ENCODE measurements at regions not wholly inside any gene's neighbourhood (a gene's known extent, or its start where the extent isn't known, plus 50 kb on each side); places are given as distances from the start of the nearest gene placed in this dataset.
"Not testable (repeated sequence)": the region's sequence is repeated elsewhere in the genome, so short reads cannot be mapped to it uniquely, and the experiment has no call there.

DNA sequence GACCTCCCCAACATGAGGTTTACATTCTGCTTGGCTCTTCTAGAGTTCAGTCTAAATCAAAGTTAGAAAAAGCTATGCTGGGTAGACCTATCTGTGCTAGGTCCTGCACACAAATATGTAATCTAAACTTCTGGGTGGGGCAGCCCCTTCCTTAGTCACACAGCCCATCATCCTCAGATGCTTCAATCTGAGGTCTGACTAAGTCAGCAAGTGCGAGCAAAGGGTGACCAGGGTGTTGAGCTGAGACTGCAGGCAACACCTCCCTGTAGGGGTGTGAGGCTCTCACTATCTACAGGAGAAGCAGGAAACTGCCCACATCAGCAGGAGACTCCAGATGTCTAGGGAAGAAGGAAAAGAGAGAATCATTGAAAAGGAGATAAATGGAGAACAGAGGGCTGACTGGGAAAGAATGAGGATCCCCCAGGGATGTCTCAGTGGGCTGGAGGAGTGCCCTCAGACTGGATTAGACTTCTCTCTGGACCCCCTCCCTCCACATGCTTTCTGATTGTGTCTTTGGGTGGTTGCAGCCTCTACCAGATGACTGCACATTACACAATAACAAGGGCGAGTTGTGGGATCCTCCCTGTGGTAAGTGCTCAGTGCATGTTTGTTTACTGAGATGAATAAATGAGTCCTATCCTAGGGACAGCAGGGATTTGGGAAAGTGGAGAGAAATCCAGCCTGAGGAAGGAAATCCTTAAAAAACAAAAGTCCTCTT, 266.2 kb upstream of the PLET1 start:
- peak overlapping the region in 1 of 2 donors; percentile 12 for H3K27ac Mint-ChIP-seq
- no peaks in the 10 kb centered on the region for H3K9me3 Mint-ChIP-seq
- peak; percentile 86 to 88 for ATAC-seq
- no peak for DNase-seq (ENCODE audit: low spot score in 2 of 2)
- no peaks in the 10 kb centered on the region for H3K36me3 Mint-ChIP-seq

DNA sequence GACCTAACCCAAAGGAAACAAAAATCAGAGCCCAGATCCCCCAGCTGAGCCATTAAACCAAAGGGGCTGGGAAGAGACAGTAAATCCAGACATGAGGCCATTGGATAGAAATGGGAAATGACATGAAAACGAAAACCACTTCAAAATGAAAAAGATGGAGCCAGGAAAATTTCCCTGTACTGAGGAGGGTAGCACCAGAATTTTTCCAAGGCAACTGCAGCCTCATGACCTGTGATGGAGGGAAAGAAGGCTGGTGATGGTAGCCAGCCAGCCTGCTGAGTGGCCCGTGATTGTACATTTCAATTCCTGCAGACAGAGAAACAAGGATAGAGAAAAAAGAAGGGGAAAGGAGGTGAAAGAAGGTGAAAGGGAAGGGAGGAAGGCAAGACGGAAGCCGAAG, 268.4 kb upstream of the PLET1 start:
- DNase-seq (ENCODE audit: low spot score in 2 of 2) (no peak), ATAC-seq (no peak)
- H3K27ac Mint-ChIP-seq = no peak overlapping the region
- no peaks in the 10 kb centered on the region for H3K9me3 Mint-ChIP-seq
- no peaks in the 10 kb centered on the region for H3K36me3 Mint-ChIP-seq

GRCh38 chr11:112532506-112532905, 271.8 kb upstream of the PLET1 start:
- no peak for DNase-seq (ENCODE audit: low spot score in 2 of 2)
- Mint-ChIP-seq H3K36me3 (no peaks in the 10 kb centered on the region), H3K27ac (no peak overlapping the region), H3K9me3 (no peaks in the 10 kb centered on the region)
- no peak for ATAC-seq

DNA sequence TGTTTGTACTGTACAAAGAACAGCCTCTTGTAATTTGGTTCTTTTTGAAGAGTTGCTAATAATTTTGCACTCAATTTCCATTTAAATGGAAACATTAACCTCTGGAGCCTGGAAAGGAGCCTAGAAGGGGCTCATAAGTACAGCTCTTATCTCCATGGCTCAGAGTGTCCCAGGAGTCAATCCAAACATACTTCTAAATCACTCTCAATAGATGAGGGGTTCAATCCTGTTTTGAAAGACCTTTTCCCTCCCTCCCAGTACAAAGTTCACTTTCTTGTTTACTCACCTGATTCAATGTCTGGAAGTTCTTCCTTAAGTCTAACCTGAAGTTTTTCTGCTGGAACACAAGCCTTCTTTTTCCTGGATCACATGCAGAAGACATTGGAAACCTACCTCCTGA, 273.0 kb upstream of the PLET1 start:
- DNase-seq (ENCODE audit: low spot score in 2 of 2) (no peak), ATAC-seq (no peak)
- no peak overlapping the region for H3K27ac Mint-ChIP-seq
- no peaks in the 10 kb centered on the region for H3K9me3 Mint-ChIP-seq
- H3K36me3 Mint-ChIP-seq = no peaks in the 10 kb centered on the region

- DNase-seq (ENCODE audit: low spot score in 2 of 2) = no peak
- Mint-ChIP-seq H3K36me3 (no peaks in the 10 kb centered on the region), H3K9me3 (no peaks in the 10 kb centered on the region), H3K27ac (no peak overlapping the region)
- no peak for ATAC-seq
These were observed 273.5 kb upstream of the PLET1 start for GRCh38 chr11:112534208-112534607.

DNA sequence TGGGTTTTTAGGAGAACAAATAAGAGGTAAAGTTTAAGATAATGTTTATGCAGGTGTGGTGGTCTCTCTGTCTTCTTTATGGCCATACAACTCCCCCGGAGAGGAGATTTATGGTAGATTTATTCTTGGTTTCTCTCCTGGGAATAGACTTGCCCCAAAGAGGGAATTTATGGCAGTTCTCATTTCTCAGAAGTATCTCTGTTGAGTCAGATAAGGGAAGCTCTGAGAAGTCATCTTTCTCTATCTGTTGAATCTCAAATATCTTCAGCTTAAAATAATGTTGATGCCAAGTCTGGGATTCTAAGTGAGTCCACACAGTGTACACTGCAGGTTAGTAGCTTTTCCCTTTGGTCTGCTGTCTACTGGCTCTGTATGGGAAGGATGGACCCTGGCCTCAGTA, 276.4 kb upstream of the PLET1 start:
- H3K27ac Mint-ChIP-seq = no peak overlapping the region
- DNase-seq (ENCODE audit: low spot score in 2 of 2) (no peak), ATAC-seq (no peak)
- no peaks in the 10 kb centered on the region for H3K9me3 Mint-ChIP-seq
- no peaks in the 10 kb centered on the region for H3K36me3 Mint-ChIP-seq

- ATAC-seq (peak; percentile 62 to 79), DNase-seq (ENCODE audit: low spot score in 2 of 2) (no peak)
- Mint-ChIP-seq H3K27ac (peak overlapping the region in 1 of 2 donors; percentile 19), H3K36me3 (no peaks in the 10 kb centered on the region), H3K9me3 (no peaks in the 10 kb centered on the region)
These were observed 277.2 kb upstream of the PLET1 start for GRCh38 chr11:112537846-112538330.

DNA sequence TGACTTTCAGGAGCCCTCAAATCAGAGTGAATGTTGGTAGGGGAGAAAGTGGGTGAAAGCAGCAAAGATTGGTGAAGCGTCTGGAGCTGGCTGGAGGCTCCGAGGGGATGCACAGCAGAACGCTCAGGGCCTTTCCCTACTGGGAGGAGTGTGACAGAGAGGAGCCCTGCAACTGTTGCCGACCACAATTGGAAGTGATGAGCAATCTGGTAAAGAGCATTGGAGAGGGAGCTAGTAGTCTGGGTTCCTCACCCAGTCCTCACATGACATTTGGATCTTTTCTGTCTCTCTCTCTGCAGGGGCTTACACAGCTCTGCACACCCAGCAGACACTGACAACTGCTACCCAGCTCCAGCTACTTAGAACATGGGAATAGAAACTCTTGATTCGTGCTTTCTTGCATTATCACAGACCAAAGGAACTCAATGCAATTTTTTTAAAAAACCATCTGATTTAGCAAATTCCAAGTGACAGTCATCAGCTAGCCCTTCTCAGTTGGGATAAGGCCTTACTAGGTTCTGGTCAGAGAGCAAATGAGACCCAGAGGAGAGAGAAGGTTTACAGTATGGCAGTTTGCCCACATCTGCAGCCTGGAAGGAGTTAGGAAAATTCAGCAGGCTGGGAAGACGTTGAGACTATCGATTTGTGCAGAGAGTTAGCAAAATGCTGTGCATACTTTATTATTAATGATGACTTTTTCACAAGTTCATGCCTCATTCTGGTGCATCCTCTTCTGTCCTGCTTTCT, 278.0 kb upstream of the PLET1 start:
- peak; percentile 16 to 62 for ATAC-seq
- no peak overlapping the region for H3K27ac Mint-ChIP-seq

DNA sequence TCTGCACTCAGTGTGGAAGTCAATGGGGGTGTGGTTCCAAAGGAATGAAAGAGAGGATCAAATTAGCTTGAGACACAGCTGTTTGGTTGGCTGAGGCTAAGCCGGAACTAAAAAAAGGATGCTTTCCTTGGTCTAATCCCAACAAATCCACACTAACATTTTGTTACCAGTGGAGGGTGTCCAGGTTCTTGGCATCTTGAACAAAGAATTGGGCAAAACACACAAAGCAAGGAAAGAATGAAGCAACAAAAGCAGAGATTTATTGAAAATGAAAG, 278.6 kb upstream of the PLET1 start:
- not testable (repeated sequence) for H3K9me3 Mint-ChIP-seq; DNase-seq (ENCODE audit: low spot score in 2 of 2); H3K36me3 Mint-ChIP-seq; ATAC-seq; H3K27ac Mint-ChIP-seq

More for the DNA sequence above, 278.0 kb upstream of the PLET1 start:
- H3K36me3 Mint-ChIP-seq = no peaks in the 10 kb centered on the region
- no peak for DNase-seq (ENCODE audit: low spot score in 2 of 2)
- H3K9me3 Mint-ChIP-seq = no peaks in the 10 kb centered on the region

DNA sequence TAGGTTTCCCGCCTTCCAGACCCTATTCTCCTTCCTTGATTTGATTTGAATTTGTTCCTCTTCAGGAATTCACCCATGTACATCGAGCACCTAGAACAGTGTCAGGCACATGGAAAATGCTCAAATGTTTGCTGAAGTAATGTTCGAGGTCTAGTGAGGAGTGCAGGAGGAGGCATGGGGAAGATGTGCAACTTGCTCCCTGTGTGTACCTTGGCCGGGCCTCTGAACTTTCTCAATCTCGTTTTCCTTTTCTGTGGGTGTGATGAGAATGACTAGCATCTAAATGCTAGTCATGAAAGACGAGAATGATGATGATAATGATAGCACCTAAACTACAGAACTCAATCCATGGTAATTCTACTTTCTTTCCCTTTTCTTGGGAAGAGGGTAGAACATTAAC, 279.1 kb upstream of the PLET1 start:
- no peaks in the 10 kb centered on the region for H3K9me3 Mint-ChIP-seq
- H3K27ac Mint-ChIP-seq = no peak overlapping the region
- no peak for DNase-seq (ENCODE audit: low spot score in 2 of 2)
- H3K36me3 Mint-ChIP-seq = no peaks in the 10 kb centered on the region
- ATAC-seq = no peak

GRCh38 chr11:112540261-112540660, 279.6 kb upstream of the PLET1 start:
- Mint-ChIP-seq H3K36me3 (no peaks in the 10 kb centered on the region), H3K9me3 (no peaks in the 10 kb centered on the region), H3K27ac (no peak overlapping the region)
- no peak for DNase-seq (ENCODE audit: low spot score in 2 of 2)
- no peak for ATAC-seq

DNA sequence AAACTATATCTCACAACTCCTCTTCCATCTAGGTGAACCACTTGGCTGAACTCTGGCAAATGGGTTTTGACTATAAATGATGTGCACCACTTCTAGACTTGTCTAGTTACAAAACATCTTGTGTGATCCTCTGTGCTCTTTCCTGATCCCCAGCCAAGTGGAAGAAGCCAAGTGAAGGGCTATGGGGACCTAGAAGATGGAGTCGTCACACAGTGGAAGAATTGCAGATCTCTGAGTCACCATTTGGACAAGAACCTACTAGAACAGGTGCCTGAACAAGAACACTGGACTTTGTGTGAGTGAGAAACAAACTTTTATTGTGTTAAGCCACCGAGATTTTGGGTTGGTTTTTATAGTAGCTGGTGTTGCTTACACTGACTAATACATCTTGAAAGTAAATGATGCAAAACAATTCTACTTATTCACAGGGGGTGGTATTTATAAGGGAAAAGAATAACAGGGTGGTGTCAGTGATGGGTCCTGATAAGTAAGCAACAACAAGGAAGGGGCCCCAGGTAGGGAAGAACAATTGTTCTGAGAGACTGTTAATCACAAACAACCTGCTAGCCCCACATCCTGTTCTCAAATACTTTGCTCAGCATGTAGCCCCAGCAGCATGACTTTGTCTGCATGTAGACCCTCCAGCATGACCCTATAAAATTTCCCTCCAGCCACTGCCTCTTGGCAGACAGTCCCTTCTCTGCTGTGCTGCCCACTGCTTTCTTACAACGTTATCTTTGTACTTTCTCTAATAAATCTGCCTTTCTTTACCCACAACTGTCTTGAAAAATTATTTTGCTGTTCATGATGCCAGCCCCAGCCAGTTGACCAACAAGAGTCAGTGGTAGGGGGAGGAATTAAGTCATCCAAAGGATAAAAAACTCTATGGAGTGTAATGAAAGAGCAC, 280.7 kb upstream of the PLET1 start:
- no peak for DNase-seq (ENCODE audit: low spot score in 2 of 2)
- ATAC-seq = no peak
- Mint-ChIP-seq H3K9me3 (no peaks in the 10 kb centered on the region), H3K27ac (no peak overlapping the region), H3K36me3 (no peaks in the 10 kb centered on the region)

DNA sequence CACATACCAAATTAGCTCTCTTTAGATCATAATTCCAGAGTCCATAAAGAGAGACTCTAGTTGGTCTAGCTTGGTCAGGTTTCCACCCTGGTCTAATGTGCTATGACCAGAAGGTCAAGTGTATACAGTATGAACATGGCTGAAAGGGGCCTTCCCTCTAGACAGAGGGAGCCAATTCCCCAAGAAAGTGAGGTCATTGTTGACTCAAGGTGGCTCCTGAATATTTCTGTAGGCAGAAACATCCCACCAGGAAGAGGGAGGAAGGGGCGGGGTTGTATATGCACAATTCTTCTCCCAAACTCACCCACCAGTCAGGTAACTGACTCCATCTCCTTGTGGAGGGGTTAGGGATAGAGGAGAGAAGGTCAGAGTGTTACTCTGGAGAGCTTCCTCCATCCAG, 281.8 kb upstream of the PLET1 start:
- DNase-seq (ENCODE audit: low spot score in 2 of 2) (no peak), ATAC-seq (no peak)
- Mint-ChIP-seq H3K9me3 (no peaks in the 10 kb centered on the region), H3K27ac (no peak overlapping the region), H3K36me3 (no peaks in the 10 kb centered on the region)

- Mint-ChIP-seq H3K9me3 (no peaks in the 10 kb centered on the region), H3K36me3 (no peaks in the 10 kb centered on the region)
- no peak for ATAC-seq
These were observed 282.7 kb upstream of the PLET1 start for GRCh38 chr11:112543390-112543789.

DNA sequence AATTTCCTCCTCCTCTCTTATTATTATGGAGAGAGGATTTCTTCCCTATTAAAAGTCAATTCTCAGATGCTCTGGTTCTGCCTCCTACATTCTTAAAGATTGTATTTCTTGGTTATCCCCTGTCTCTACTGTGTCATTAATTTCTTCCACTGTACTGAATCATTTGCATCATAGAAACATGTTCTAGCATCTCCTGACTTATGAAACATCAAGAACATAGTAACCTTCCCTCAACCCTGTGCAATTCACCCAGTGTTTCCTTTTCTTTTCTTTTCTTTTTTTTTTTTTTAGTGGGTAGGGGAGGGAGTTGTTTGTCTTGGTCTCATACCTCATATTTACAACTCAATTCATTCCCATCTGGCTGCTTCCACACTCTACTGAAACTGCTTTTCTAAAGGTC, 288.0 kb upstream of the PLET1 start:
- Mint-ChIP-seq H3K9me3 (no peaks in the 10 kb centered on the region), H3K36me3 (no peaks in the 10 kb centered on the region), H3K27ac (no peak overlapping the region)
- ATAC-seq = peak in 1 of 2 donors; percentile 9
- no peak for DNase-seq (ENCODE audit: low spot score in 2 of 2)

More at GRCh38 chr11:112543390-112543789, 282.7 kb upstream of the PLET1 start:
- H3K27ac Mint-ChIP-seq = no peak overlapping the region
- no peak for DNase-seq (ENCODE audit: low spot score in 2 of 2)

DNA sequence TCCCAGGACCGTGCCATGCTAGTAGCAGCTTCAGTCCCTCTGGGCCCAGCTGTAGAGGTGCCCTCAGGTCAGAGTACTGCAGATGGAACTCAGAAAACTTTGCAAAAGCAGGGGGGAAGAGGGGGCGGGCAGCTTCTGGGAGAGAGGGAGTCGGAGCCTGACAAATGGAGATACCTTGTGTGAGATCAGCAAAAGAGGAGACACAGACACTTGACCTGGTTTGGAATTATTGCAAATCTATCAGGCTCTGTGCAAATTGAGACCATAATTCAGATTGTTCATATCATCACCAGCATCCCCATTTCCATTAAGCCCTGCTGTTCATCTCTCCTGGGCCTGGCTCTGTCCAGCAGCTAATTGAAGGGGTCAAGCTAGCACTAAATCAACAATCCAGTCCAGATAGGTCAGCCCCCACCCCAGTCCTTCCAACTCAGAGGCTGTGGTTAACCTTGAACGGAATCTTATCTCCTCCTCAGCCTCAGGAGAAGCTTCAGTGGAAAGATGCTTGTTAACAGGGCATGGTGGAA, 292.6 kb upstream of the PLET1 start:
- no peaks in the 10 kb centered on the region for H3K36me3 Mint-ChIP-seq
- DNase-seq (ENCODE audit: low spot score in 2 of 2) (no peak), ATAC-seq (no peak)

DNA sequence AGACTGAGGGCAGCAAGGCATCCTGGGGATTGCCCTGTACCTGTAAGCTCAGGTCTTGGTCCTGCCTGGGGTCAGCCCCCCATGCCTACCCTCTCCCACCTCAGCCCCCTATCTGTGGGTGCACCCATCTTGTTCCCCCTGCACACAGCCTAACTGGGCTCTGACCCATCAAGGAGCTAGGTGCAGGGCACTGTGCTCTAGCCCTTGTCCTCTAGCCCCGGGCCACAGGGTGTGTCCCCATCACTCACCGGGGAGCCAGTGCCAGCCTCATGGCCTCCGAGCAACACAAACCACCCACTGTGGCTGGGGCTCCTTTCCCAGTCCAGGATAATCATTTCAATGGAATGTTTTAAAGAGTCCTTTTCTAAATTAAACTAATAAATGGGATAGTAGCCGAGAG, 293.9 kb upstream of the PLET1 start:
- H3K27ac Mint-ChIP-seq = no peak overlapping the region
- no peaks in the 10 kb centered on the region for H3K9me3 Mint-ChIP-seq
- H3K36me3 Mint-ChIP-seq = no peaks in the 10 kb centered on the region
- ATAC-seq (no peak), DNase-seq (ENCODE audit: low spot score in 2 of 2) (no peak)

More for the DNA sequence above, 292.6 kb upstream of the PLET1 start:
- Mint-ChIP-seq H3K27ac (no peak overlapping the region), H3K9me3 (no peaks in the 10 kb centered on the region)

All from activated naive CD4-positive, alpha-beta T cell treated with anti-CD3 and anti-CD28 coated beads, Interleukin-2, amount 50 U/mL, for 72 hours (primary cell).